Smooth muscle cell (in vitro differentiated cells): ENCODE measurements at regions not wholly inside any gene's neighbourhood (a gene's known extent, or its start where the extent isn't known, plus 50 kb on each side); places are given as distances from the start of the nearest gene placed in this dataset.

Experiments
- DNase-seq: peaks from one replicate; lab custom pipeline; 2025; ENCODE audit not compliant: unreplicated experiment; lab: John Stamatoyannopoulos, UW
- H2AFZ ChIP-seq: fragments of 200-600 bp; sonication (generic); 2 replicates; pipeline ENCODE4 v1.6.0; 2016; ENCODE audit warnings: antibody characterized with exemption, low read depth, mild to moderate bottlenecking
- H3F3A ChIP-seq: fragments of 200-600 bp; sonication (generic); 2 replicates; pipeline ENCODE4 v1.6.0; 2017; ENCODE audit warnings: antibody characterized with exemption, low read depth
- H3K27ac ChIP-seq: fragments of 200-600 bp; sonication (generic); 2 replicates; pipeline ENCODE4 v1.5.1; 2016; ENCODE audit warnings: low read depth, mild to moderate bottlenecking
- H3K27me3 ChIP-seq: fragments of 200-600 bp; sonication (generic); 2 replicates; pipeline ENCODE4 v1.6.1; 2016; ENCODE audit warnings: low read depth, mild to moderate bottlenecking
- H3K36me3 ChIP-seq: fragments of 200-600 bp; sonication (generic); 2 replicates; pipeline ENCODE4 v1.5.1; 2016; ENCODE audit warnings: low read depth
- H3K4me1 ChIP-seq: fragments of 200-600 bp; sonication (generic); 2 replicates; pipeline ENCODE4 v1.5.1; 2016; ENCODE audit warnings: low read depth
- H3K4me2 ChIP-seq: fragments of 200-600 bp; sonication (generic); 2 replicates; pipeline ENCODE4 v1.6.0; 2016; ENCODE audit warnings: mild to moderate bottlenecking
- H3K4me3 ChIP-seq: fragments of 200-600 bp; sonication (generic); 2 replicates; pipeline ENCODE4 v1.5.1; 2016; ENCODE audit warnings: mild to moderate bottlenecking
- H3K79me2 ChIP-seq: fragments of 200-600 bp; sonication (generic); 2 replicates; pipeline ENCODE4 v1.6.0; 2016; ENCODE audit warnings: low read depth, mild to moderate bottlenecking
- H3K9ac ChIP-seq: fragments of 200-600 bp; sonication (generic); 2 replicates; pipeline ENCODE4 v1.6.0; 2016; ENCODE audit warnings: low read depth
- H3K9me3 ChIP-seq: fragments of 200-600 bp; sonication (generic); replicated peaks from 2 replicates; pipeline ENCODE4 v1.5.1; 2016; ENCODE audit warnings: low read depth
- H4K20me1 ChIP-seq: fragments of 200-600 bp; sonication (generic); 2 replicates; pipeline ENCODE4 v1.6.0; 2016; ENCODE audit warnings: low read depth
- CTCF ChIP-seq: fragments of 200-600 bp; sonication (generic); IDR thresholded peaks from 2 replicates; pipeline ENCODE4 v1.5.1; 2017; ENCODE audit warnings: borderline replicate concordance, mild to moderate bottlenecking, antibody characterized with exemption; ENCODE audit not compliant: insufficient read depth, poor library complexity, severe bottlenecking
- WGBS: methylation state at CpG from one replicate; pipeline ENCODE4 v1.1.7; 2016; ENCODE audit warnings: low lambda C conversion rate; 5-methylcytosine and 5-hydroxymethylcytosine counted together

- Histone ChIP-seq H2AFZ (no peak overlapping the region), H3K9me3 (no peaks in the 10 kb centered on the region), H3K79me2 (no peaks in the 10 kb centered on the region), H3K4me2 (no peak overlapping the region), H3K27ac (no peak overlapping the region), H3K36me3 (no peaks in the 10 kb centered on the region), H3K9ac (no peak overlapping the region), H4K20me1 (no peaks in the 10 kb centered on the region), H3K4me3 (no peak overlapping the region), H3K27me3 (no peaks in the 10 kb centered on the region), H3F3A (no peaks in the 10 kb centered on the region), H3K4me1 (no peaks in the 10 kb centered on the region)
- WGBS, result 92% methylated on average over 14 of the region's 14 CpGs
- DNase-seq, result no peak
- TF ChIP-seq CTCF, result no peak
Observed at GRCh38 chr19:28607066-28607583, 605.8 kb downstream of the UQCRFS1 start.

GRCh38 chr19:28606269-28607032, 606.5 kb downstream of the UQCRFS1 start:
- DNase-seq, result no peak
- Histone ChIP-seq H4K20me1 (no peaks in the 10 kb centered on the region), H3K9me3 (no peaks in the 10 kb centered on the region), H3K27me3 (no peaks in the 10 kb centered on the region), H3K9ac (no peak overlapping the region), H3K4me2 (no peak overlapping the region), H3K79me2 (no peaks in the 10 kb centered on the region), H2AFZ (no peak overlapping the region), H3K4me3 (no peak overlapping the region), H3K27ac (no peak overlapping the region), H3F3A (no peaks in the 10 kb centered on the region), H3K36me3 (no peaks in the 10 kb centered on the region), H3K4me1 (no peaks in the 10 kb centered on the region)
- no peak for TF ChIP-seq CTCF
- WGBS, result 90% methylated on average over 14 of the region's 14 CpGs

- no peak overlapping the region for H3K27ac ChIP-seq
- H3K9ac ChIP-seq, result no peak overlapping the region
- H3K4me1 ChIP-seq, result no peaks in the 10 kb centered on the region
- WGBS, result 89% methylated on average over 8 of the region's 8 CpGs
- no peaks in the 10 kb centered on the region for H3F3A ChIP-seq
- no peaks in the 10 kb centered on the region for H4K20me1 ChIP-seq
- no peaks in the 10 kb centered on the region for H3K27me3 ChIP-seq
- no peaks in the 10 kb centered on the region for H3K36me3 ChIP-seq
- no peak overlapping the region for H3K4me2 ChIP-seq
- no peak for TF ChIP-seq CTCF
- H3K79me2 ChIP-seq, result no peaks in the 10 kb centered on the region
- H2AFZ ChIP-seq, result no peak overlapping the region
- no peak for DNase-seq
- no peak overlapping the region for H3K4me3 ChIP-seq
- no peaks in the 10 kb centered on the region for H3K9me3 ChIP-seq
Observed at GRCh38 chr19:28605501-28606268, 607.3 kb downstream of the UQCRFS1 start.
